Thoracic aorta (tissue), 2 donors: ENCODE measurements at regions not wholly inside any gene's neighbourhood (a gene's known extent, or its start where the extent isn't known, plus 50 kb on each side); places are given as distances from the start of the nearest gene placed in this dataset.
"Not testable (repeated sequence)": the region's sequence is repeated elsewhere in the genome, so short reads cannot be mapped to it uniquely, and the experiment has no call there.

Experiments used
- ATAC-seq: fragments of 150-250 bp; one replicate; pipeline ENCODE4 v1.8.0; 2017; ENCODE audit warnings: low read depth; ENCODE audit not compliant: insufficient number of reproducible peaks, low FRiP score
- DNase-seq: peaks from one replicate; pipeline ENCODE4 v3.0.0-alpha.2; 2020; ENCODE audit warnings: low spot score
- H3K27ac ChIP-seq, 2 donors: fragments of 200-600 bp; sonication (generic); 1 replicate in 1 of 2; 2 replicates in 1 of 2; pipeline ENCODE4 v1.5.1; 2016; ENCODE audit warnings: mild to moderate bottlenecking in 2 of 2, moderate library complexity in 2 of 2
- H3K27me3 ChIP-seq: fragments of 200-600 bp; sonication (generic); replicated peaks from 2 replicates; pipeline ENCODE4 v1.6.0; 2016; ENCODE audit warnings: mild to moderate bottlenecking; ENCODE audit not compliant: insufficient read depth
- H3K36me3 ChIP-seq: fragments of 200-600 bp; sonication (generic); one replicate; pipeline ENCODE4 v1.5.1; 2016
- H3K4me1 ChIP-seq, 2 donors: fragments of 200-600 bp; sonication (generic); 1 replicate in 1 of 2; 2 replicates in 1 of 2; pipeline versions ENCODE4 v1.5.1 to v1.6.0; 2016; ENCODE audit warnings: low read depth in 2 of 2, mild to moderate bottlenecking in 1 of 2; ENCODE audit not compliant: control insufficient read depth in 1 of 2
- H3K4me3 ChIP-seq: fragments of 200-600 bp; sonication (generic); 2 replicates; pipeline ENCODE4 v1.5.1; 2016; ENCODE audit warnings: mild to moderate bottlenecking
- H3K9me3 ChIP-seq: fragments of 200-600 bp; sonication (generic); 2 replicates; pipeline ENCODE4 v1.5.1; 2016
- TF ChIP-seq, protein P1 (sequence below): fragments of 200-600 bp; sonication (generic); IDR thresholded peaks from one replicate; pipeline ENCODE4 v1.5.1; 2019; ENCODE audit warnings: antibody characterized with exemption

DNA sequence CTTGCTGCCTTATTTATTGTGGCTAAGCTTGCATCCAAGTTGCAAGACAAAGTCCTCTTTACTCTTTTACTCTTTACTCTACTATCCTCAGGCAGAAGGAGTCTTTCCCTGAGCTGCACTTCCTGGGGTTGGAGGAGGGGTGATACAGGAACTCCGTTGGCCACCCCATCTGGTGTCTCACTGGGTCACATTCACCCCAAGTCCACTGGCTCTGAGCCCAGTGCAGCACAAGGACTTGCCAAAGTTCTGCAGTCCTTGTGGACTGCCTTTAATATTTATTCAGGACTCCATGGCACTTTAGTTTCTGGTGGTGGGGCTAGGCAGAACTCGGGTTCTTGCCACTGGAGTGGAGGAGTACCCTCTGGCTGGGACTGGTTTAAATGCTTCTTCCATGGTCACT is 165.4 kb upstream of the KCNH8 start:
- ATAC-seq: no peak
- Histone ChIP-seq H3K36me3 (no peaks in the 10 kb centered on the region), H3K4me1 (no peaks in the 10 kb centered on the region), H3K27ac (no peak overlapping the region), H3K9me3 (no peaks in the 10 kb centered on the region), H3K4me3 (no peak overlapping the region), H3K27me3 (no peaks in the 10 kb centered on the region)
- no peak for DNase-seq
- TF ChIP-seq, protein P1, sequence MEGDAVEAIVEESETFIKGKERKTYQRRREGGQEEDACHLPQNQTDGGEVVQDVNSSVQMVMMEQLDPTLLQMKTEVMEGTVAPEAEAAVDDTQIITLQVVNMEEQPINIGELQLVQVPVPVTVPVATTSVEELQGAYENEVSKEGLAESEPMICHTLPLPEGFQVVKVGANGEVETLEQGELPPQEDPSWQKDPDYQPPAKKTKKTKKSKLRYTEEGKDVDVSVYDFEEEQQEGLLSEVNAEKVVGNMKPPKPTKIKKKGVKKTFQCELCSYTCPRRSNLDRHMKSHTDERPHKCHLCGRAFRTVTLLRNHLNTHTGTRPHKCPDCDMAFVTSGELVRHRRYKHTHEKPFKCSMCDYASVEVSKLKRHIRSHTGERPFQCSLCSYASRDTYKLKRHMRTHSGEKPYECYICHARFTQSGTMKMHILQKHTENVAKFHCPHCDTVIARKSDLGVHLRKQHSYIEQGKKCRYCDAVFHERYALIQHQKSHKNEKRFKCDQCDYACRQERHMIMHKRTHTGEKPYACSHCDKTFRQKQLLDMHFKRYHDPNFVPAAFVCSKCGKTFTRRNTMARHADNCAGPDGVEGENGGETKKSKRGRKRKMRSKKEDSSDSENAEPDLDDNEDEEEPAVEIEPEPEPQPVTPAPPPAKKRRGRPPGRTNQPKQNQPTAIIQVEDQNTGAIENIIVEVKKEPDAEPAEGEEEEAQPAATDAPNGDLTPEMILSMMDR: no peak

- not testable (repeated sequence) for ATAC-seq
Observed at GRCh38 chr3:18976102-18976501, 172.2 kb upstream of the KCNH8 start.

GRCh38 chr3:18968120-18968519 is 180.2 kb upstream of the KCNH8 start:
- Histone ChIP-seq H3K4me3 (no peak overlapping the region), H3K9me3 (peaks cover 4% of the 10 kb centered on the region), H3K27ac (no peak overlapping the region), H3K27me3 (no peaks in the 10 kb centered on the region), H3K36me3 (no peaks in the 10 kb centered on the region), H3K4me1 (no peaks in the 10 kb centered on the region)
- ATAC-seq (no peak), DNase-seq (no peak)
- TF ChIP-seq, protein P1: no peak

More at GRCh38 chr3:18976102-18976501, 172.2 kb upstream of the KCNH8 start:
- H3K4me3 ChIP-seq, H3K36me3 ChIP-seq, H3K9me3 ChIP-seq, H3K27ac ChIP-seq, H3K27me3 ChIP-seq, DNase-seq, H3K4me1 ChIP-seq: not testable (repeated sequence)

DNA sequence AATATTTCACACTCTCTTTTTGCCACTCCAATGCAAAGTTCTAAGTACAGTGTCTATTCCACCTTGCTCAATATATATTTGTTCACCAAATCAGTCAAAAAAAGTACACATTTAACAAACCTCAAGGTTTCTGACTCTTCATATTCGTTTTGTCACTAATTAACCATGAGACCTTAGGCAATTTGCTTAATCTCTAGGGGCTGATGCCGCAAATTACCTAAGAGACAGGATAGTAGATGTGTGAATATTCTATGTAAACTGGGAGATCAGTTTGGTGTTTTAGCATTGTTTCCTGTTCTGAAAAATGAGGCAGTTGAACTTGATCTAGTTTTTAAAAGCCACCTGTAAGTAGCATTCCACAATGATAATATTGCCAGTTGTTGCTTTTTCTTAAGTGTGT is 182.5 kb upstream of the KCNH8 start:
- H3K4me3 ChIP-seq: no peak overlapping the region
- no peaks in the 10 kb centered on the region for H3K4me1 ChIP-seq
- DNase-seq: no peak
- H3K9me3 ChIP-seq: no peaks in the 10 kb centered on the region
- no peaks in the 10 kb centered on the region for H3K36me3 ChIP-seq
- ATAC-seq: no peak
- H3K27me3 ChIP-seq: no peaks in the 10 kb centered on the region
- TF ChIP-seq, protein P1: no peak
- no peak overlapping the region for H3K27ac ChIP-seq

- Histone ChIP-seq H3K27me3 (no peaks in the 10 kb centered on the region), H3K4me1 (no peaks in the 10 kb centered on the region), H3K36me3 (no peaks in the 10 kb centered on the region), H3K27ac (no peak overlapping the region), H3K9me3 (no peaks in the 10 kb centered on the region), H3K4me3 (no peak overlapping the region)
- DNase-seq (no peak), ATAC-seq (no peak)
- TF ChIP-seq, protein P1: no peak
Observed at GRCh38 chr3:18964640-18965039, 183.7 kb upstream of the KCNH8 start.

DNA sequence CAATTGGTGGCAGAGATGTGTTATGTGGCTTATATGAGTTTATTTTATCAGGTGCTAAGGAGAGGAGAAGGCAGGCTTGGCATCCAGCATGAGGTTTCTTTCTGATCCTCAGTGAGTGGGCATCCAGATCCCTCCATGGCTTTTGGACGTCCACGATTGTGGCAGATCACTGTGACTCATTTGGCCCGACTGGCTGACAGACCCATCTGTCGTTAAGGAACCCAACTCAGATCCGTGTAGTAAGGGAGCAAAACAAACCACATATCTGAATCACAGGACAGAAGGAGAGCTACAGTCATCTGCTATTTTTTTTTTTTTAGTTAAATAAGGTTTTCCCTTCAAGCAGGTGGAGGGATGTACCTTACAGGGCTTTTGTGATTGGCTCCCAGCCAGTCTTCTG is 197.0 kb upstream of the KCNH8 start:
- Histone ChIP-seq H3K27me3 (no peaks in the 10 kb centered on the region), H3K4me3 (no peak overlapping the region), H3K36me3 (no peaks in the 10 kb centered on the region), H3K27ac (no peak overlapping the region), H3K4me1 (no peaks in the 10 kb centered on the region), H3K9me3 (no peaks in the 10 kb centered on the region)
- ATAC-seq (no peak), DNase-seq (no peak)
- TF ChIP-seq, protein P1: no peak
